ENCODE measurements at regions not wholly inside any gene's neighbourhood (a gene's known extent, or its start where the extent isn't known, plus 50 kb on each side); places are given as distances from the start of the nearest gene placed in this dataset.

GRCh38 chr19:33960566-33960965, 163.9 kb downstream of the KCTD15 start:
- H3K79me2 ChIP-seq (ENCODE audit: insufficient read depth, low read length) = no peaks in the 10 kb centered on the region
- TF ChIP-seq EZH2 (IDR thresholded peaks at IDR 0.05; ENCODE audit: insufficient read depth, low read length) = no peak
- TF ChIP-seq, protein P1, sequence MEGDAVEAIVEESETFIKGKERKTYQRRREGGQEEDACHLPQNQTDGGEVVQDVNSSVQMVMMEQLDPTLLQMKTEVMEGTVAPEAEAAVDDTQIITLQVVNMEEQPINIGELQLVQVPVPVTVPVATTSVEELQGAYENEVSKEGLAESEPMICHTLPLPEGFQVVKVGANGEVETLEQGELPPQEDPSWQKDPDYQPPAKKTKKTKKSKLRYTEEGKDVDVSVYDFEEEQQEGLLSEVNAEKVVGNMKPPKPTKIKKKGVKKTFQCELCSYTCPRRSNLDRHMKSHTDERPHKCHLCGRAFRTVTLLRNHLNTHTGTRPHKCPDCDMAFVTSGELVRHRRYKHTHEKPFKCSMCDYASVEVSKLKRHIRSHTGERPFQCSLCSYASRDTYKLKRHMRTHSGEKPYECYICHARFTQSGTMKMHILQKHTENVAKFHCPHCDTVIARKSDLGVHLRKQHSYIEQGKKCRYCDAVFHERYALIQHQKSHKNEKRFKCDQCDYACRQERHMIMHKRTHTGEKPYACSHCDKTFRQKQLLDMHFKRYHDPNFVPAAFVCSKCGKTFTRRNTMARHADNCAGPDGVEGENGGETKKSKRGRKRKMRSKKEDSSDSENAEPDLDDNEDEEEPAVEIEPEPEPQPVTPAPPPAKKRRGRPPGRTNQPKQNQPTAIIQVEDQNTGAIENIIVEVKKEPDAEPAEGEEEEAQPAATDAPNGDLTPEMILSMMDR (IDR thresholded peaks at IDR 0.05; ENCODE audit: insufficient read depth, low read depth, low read length) = no peak
- H3K4me1 Mint-ChIP-seq (ENCODE audit: low read depth, unreplicated experiment) = no peaks in the 10 kb centered on the region
- H3K27me3 ChIP-seq (ENCODE audit: insufficient read depth, low read length) = no peaks in the 10 kb centered on the region
- no peak overlapping the region for H3K27ac ChIP-seq (ENCODE audit: low read depth, low read length)
- no peak overlapping the region for H2AFZ ChIP-seq (ENCODE audit: low read depth, low read length)
- no peak overlapping the region for H3K4me2 ChIP-seq (ENCODE audit: low read length)
- no peak overlapping the region for H3K9ac ChIP-seq (ENCODE audit: low read length)
- no peaks in the 10 kb centered on the region for H3K9me3 ChIP-seq (ENCODE audit: insufficient read depth, low read depth, low read length)
- H3K4me3 Mint-ChIP-seq (ENCODE audit: unreplicated experiment) = no peak overlapping the region
- DNase-seq (ENCODE audit: low read depth) (no peak), FAIRE-seq (no peak)
- no peaks in the 10 kb centered on the region for H3K4me1 ChIP-seq (ENCODE audit: insufficient read depth, low read length)
- no peak overlapping the region for H3K4me3 ChIP-seq (ENCODE audit: insufficient read depth, low read depth, low read length)
- H3K27me3 Mint-ChIP-seq (ENCODE audit: low read depth, unreplicated experiment) = peaks cover 12% of the 10 kb centered on the region
- H3K9me3 Mint-ChIP-seq (ENCODE audit: unreplicated experiment) = no peaks in the 10 kb centered on the region
- H4K20me1 ChIP-seq (ENCODE audit: insufficient read depth, low read length) = no peaks in the 10 kb centered on the region
- no peak overlapping the region for H3K27ac Mint-ChIP-seq (ENCODE audit: unreplicated experiment)
- H3K36me3 ChIP-seq (ENCODE audit: insufficient read depth, low read length) = no peaks in the 10 kb centered on the region
- no peaks in the 10 kb centered on the region for H3K36me3 Mint-ChIP-seq (ENCODE audit: low read depth, unreplicated experiment)

GRCh38 chr19:33962161-33962560, 165.5 kb downstream of the KCTD15 start:
- no peaks in the 10 kb centered on the region for H3K27me3 ChIP-seq (ENCODE audit: insufficient read depth, low read length)
- no peaks in the 10 kb centered on the region for H3K36me3 Mint-ChIP-seq (ENCODE audit: low read depth, unreplicated experiment)
- peaks cover 2% of the 10 kb centered on the region for H3K9me3 Mint-ChIP-seq (ENCODE audit: unreplicated experiment)
- no peak for TF ChIP-seq EZH2 (IDR thresholded peaks at IDR 0.05; ENCODE audit: insufficient read depth, low read length)
- TF ChIP-seq, protein P1 (IDR thresholded peaks at IDR 0.05; ENCODE audit: insufficient read depth, low read depth, low read length) = no peak
- H3K36me3 ChIP-seq (ENCODE audit: insufficient read depth, low read length) = no peaks in the 10 kb centered on the region
- no peak overlapping the region for H3K27ac Mint-ChIP-seq (ENCODE audit: unreplicated experiment)
- H3K27me3 Mint-ChIP-seq (ENCODE audit: low read depth, unreplicated experiment) = peaks cover 9% of the 10 kb centered on the region
- H3K9ac ChIP-seq (ENCODE audit: low read length) = no peak overlapping the region
- no peaks in the 10 kb centered on the region for H3K4me1 Mint-ChIP-seq (ENCODE audit: low read depth, unreplicated experiment)
- no peak overlapping the region for H3K4me3 ChIP-seq (ENCODE audit: insufficient read depth, low read depth, low read length)
- peaks cover 6% of the 10 kb centered on the region for H3K9me3 ChIP-seq (ENCODE audit: insufficient read depth, low read depth, low read length)
- FAIRE-seq (no peak), DNase-seq (ENCODE audit: low read depth) (no peak)
- no peak overlapping the region for H3K4me3 Mint-ChIP-seq (ENCODE audit: unreplicated experiment)
- H3K27ac ChIP-seq (ENCODE audit: low read depth, low read length) = no peak overlapping the region
- no peaks in the 10 kb centered on the region for H3K79me2 ChIP-seq (ENCODE audit: insufficient read depth, low read length)
- H4K20me1 ChIP-seq (ENCODE audit: insufficient read depth, low read length) = no peaks in the 10 kb centered on the region
- H2AFZ ChIP-seq (ENCODE audit: low read depth, low read length) = no peak overlapping the region
- no peak overlapping the region for H3K4me2 ChIP-seq (ENCODE audit: low read length)
- no peaks in the 10 kb centered on the region for H3K4me1 ChIP-seq (ENCODE audit: insufficient read depth, low read length)

DNA sequence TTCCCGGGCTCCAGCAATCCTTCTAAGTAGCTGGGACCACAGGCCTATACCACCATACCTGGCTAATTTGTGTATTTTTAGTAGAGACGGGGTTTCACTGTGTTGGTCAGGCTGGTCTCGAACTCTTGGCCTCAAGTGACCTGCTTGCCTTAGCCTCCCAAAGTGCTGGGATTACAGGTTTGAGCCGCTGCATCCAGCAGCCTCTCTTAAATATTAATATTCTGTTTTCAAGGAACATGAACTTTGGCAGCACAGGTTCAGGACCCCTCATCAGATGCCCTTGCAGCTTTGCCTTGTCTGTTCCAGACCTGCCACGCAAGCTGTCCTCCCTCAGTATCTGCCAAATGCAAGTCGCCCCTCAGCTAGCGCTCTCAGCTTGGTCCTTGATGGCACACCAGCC, 166.8 kb downstream of the KCTD15 start:
- DNase-seq (ENCODE audit: low read depth) (no peak), FAIRE-seq (no peak)
- no peaks in the 10 kb centered on the region for H3K36me3 ChIP-seq (ENCODE audit: insufficient read depth, low read length)
- H4K20me1 ChIP-seq (ENCODE audit: insufficient read depth, low read length) = no peaks in the 10 kb centered on the region
- peaks cover 6% of the 10 kb centered on the region for H3K9me3 ChIP-seq (ENCODE audit: insufficient read depth, low read depth, low read length)
- H3K4me3 Mint-ChIP-seq (ENCODE audit: unreplicated experiment) = no peak overlapping the region
- no peaks in the 10 kb centered on the region for H3K27me3 ChIP-seq (ENCODE audit: insufficient read depth, low read length)
- H3K9me3 Mint-ChIP-seq (ENCODE audit: unreplicated experiment) = peaks cover 2% of the 10 kb centered on the region
- no peak overlapping the region for H3K9ac ChIP-seq (ENCODE audit: low read length)
- no peaks in the 10 kb centered on the region for H3K4me1 Mint-ChIP-seq (ENCODE audit: low read depth, unreplicated experiment)
- no peak for TF ChIP-seq EZH2 (IDR thresholded peaks at IDR 0.05; ENCODE audit: insufficient read depth, low read length)
- TF ChIP-seq, protein P1 (IDR thresholded peaks at IDR 0.05; ENCODE audit: insufficient read depth, low read depth, low read length) = no peak
- no peak overlapping the region for H2AFZ ChIP-seq (ENCODE audit: low read depth, low read length)
- H3K27ac Mint-ChIP-seq (ENCODE audit: unreplicated experiment) = no peak overlapping the region
- no peaks in the 10 kb centered on the region for H3K4me1 ChIP-seq (ENCODE audit: insufficient read depth, low read length)
- no peak overlapping the region for H3K27ac ChIP-seq (ENCODE audit: low read depth, low read length)
- no peaks in the 10 kb centered on the region for H3K79me2 ChIP-seq (ENCODE audit: insufficient read depth, low read length)
- H3K4me2 ChIP-seq (ENCODE audit: low read length) = no peak overlapping the region
- peaks cover 7% of the 10 kb centered on the region for H3K27me3 Mint-ChIP-seq (ENCODE audit: low read depth, unreplicated experiment)
- no peak overlapping the region for H3K4me3 ChIP-seq (ENCODE audit: insufficient read depth, low read depth, low read length)
- no peaks in the 10 kb centered on the region for H3K36me3 Mint-ChIP-seq (ENCODE audit: low read depth, unreplicated experiment)

Data from astrocyte (in vitro differentiated cells and primary cell).